GM23338 (cell line): ENCODE measurements at regions not wholly inside any gene's neighbourhood (a gene's known extent, or its start where the extent isn't known, plus 50 kb on each side); places are given as distances from the start of the nearest gene placed in this dataset.

Experiments
- ATAC-seq: fragments of 200-7000 bp; cut with Tn5 transposase; 3 replicates; pipeline ENCODE4 v1.9.1; 2020
- DNase-seq: peaks from one replicate; pipeline ENCODE4 v3.0.0-alpha.2; 2015; ENCODE audit warnings: low spot score
- H2AFZ ChIP-seq: fragments of 200-600 bp; sonication (generic); 2 replicates; pipeline ENCODE4 v1.8.0; 2016; ENCODE audit warnings: antibody characterized with exemption, mild to moderate bottlenecking, moderate library complexity
- H3F3A ChIP-seq: fragments of 200-600 bp; sonication (generic); replicated peaks from 2 replicates; pipeline ENCODE4 v1.8.0; 2017; ENCODE audit warnings: antibody characterized with exemption, mixed run types, low read depth
- H3K27ac ChIP-seq: fragments of 200-600 bp; sonication (generic); 2 replicates; pipeline ENCODE4 v1.6.1; 2016; ENCODE audit warnings: low read depth
- H3K27me3 ChIP-seq: fragments of 200-600 bp; sonication (generic); 2 replicates; pipeline ENCODE4 v1.8.0; 2016; ENCODE audit warnings: mild to moderate bottlenecking, mixed run types, moderate library complexity; ENCODE audit not compliant: insufficient read depth
- H3K36me3 ChIP-seq: fragments of 200-600 bp; sonication (generic); 2 replicates; pipeline ENCODE4 v1.8.0; 2016; ENCODE audit warnings: mild to moderate bottlenecking; ENCODE audit not compliant: insufficient read depth
- H3K4me1 ChIP-seq: fragments of 200-600 bp; sonication (generic); 2 replicates; pipeline ENCODE4 v1.8.0; 2016; ENCODE audit warnings: mild to moderate bottlenecking, moderate library complexity; ENCODE audit not compliant: insufficient read depth
- H3K4me2 ChIP-seq: fragments of 200-600 bp; sonication (generic); 2 replicates; pipeline ENCODE4 v1.7.1; 2017; ENCODE audit warnings: mixed run types
- H3K4me3 ChIP-seq: fragments of 200-600 bp; sonication (generic); 2 replicates; pipeline ENCODE4 v1.6.1; 2016; ENCODE audit warnings: mixed run types
- H3K79me2 ChIP-seq: fragments of 200-600 bp; sonication (generic); replicated peaks from 2 replicates; pipeline ENCODE4 v1.8.0; 2017; ENCODE audit warnings: mild to moderate bottlenecking; ENCODE audit not compliant: insufficient read depth
- H3K9me2 ChIP-seq: fragments of 200-600 bp; sonication (generic); 2 replicates; pipeline ENCODE4 v1.8.0; 2017; ENCODE audit not compliant: insufficient read depth
- H4K20me1 ChIP-seq: fragments of 200-600 bp; sonication (generic); replicated peaks from 2 replicates; pipeline ENCODE4 v1.8.0; 2017; ENCODE audit warnings: mild to moderate bottlenecking; ENCODE audit not compliant: insufficient read depth
- H3K27ac Mint-ChIP-seq: 2 replicates; pipeline ENCODE4 v1.8.0; 2020; ENCODE audit warnings: inconsistent platforms, mild to moderate bottlenecking, moderate library complexity, mixed read lengths
- H3K27me3 Mint-ChIP-seq: 3 replicates; pipeline ENCODE4 v1.8.0; 2022; ENCODE audit warnings: low read depth, mild to moderate bottlenecking, moderate library complexity, mixed read lengths, inconsistent platforms; ENCODE audit not compliant: insufficient read depth, poor library complexity
- H3K36me3 Mint-ChIP-seq: 3 replicates; pipeline ENCODE4 v1.8.0; 2021; ENCODE audit warnings: low read depth, mild to moderate bottlenecking, inconsistent platforms, moderate library complexity, mixed read lengths
- H3K4me1 Mint-ChIP-seq: 3 replicates; pipeline ENCODE4 v1.8.0; 2020; ENCODE audit warnings: mild to moderate bottlenecking, inconsistent platforms, mixed read lengths
- H3K4me3 Mint-ChIP-seq: 3 replicates; pipeline ENCODE4 v1.8.0; 2021; ENCODE audit warnings: moderate library complexity, mild to moderate bottlenecking, inconsistent platforms, mixed read lengths
- H3K9me3 Mint-ChIP-seq: 3 replicates; pipeline ENCODE4 v1.8.0; 2020; ENCODE audit warnings: moderate library complexity, mild to moderate bottlenecking, inconsistent platforms, mixed read lengths
- CTCF ChIP-seq, 2 experiments: fragments of 200-600 bp in 1 of 2; sonication (generic) in 1 of 2; conservative IDR thresholded peaks; 2 replicates each; pipeline versions ENCODE4 v1.5.1 to v1.6.1; 2016 to 2017; ENCODE audit warnings: antibody characterized with exemption in 2 of 2, low read depth in 2 of 2, mild to moderate bottlenecking in 2 of 2, moderate library complexity in 1 of 2
- ETS1 ChIP-seq: IDR thresholded peaks from 2 replicates; pipeline ENCODE4 v1.6.1; 2016; ENCODE audit warnings: antibody characterized with exemption
- EZH2 ChIP-seq: fragments of 200-600 bp; sonication (generic); IDR thresholded peaks from one replicate; pipeline ENCODE4 v1.8.0; 2017; ENCODE audit warnings: antibody characterized with exemption, mild to moderate bottlenecking, low read depth; ENCODE audit not compliant: unreplicated experiment
- JUNB ChIP-seq: IDR thresholded peaks from one replicate; pipeline ENCODE4 v1.6.1; 2016; ENCODE audit warnings: antibody characterized with exemption; ENCODE audit not compliant: unreplicated experiment
- POLR2AphosphoS5 ChIP-seq: IDR thresholded peaks from 2 replicates; pipeline ENCODE4 v1.6.1; 2016; ENCODE audit warnings: antibody characterized with exemption, low read depth
- REST ChIP-seq: IDR thresholded peaks from one replicate; pipeline ENCODE4 v1.6.1; 2018; ENCODE audit warnings: antibody characterized with exemption; ENCODE audit not compliant: unreplicated experiment
- STAT1 ChIP-seq: IDR thresholded peaks from one replicate; pipeline ENCODE4 v1.6.1; 2016; ENCODE audit warnings: antibody characterized with exemption; ENCODE audit not compliant: unreplicated experiment
- ZNF114 ChIP-seq: fragments of 250-450 bp; sonication (Bioruptor Pico); IDR thresholded peaks from 2 replicates; pipeline ENCODE4 v1.5.0; 2020; ENCODE audit warnings: mild to moderate bottlenecking, moderate library complexity
- ZNF331 ChIP-seq: fragments of 250-450 bp; sonication (Bioruptor Pico); IDR thresholded peaks from 2 replicates; pipeline ENCODE4 v1.5.0; 2020; ENCODE audit warnings: low read depth, mild to moderate bottlenecking, moderate library complexity

DNA sequence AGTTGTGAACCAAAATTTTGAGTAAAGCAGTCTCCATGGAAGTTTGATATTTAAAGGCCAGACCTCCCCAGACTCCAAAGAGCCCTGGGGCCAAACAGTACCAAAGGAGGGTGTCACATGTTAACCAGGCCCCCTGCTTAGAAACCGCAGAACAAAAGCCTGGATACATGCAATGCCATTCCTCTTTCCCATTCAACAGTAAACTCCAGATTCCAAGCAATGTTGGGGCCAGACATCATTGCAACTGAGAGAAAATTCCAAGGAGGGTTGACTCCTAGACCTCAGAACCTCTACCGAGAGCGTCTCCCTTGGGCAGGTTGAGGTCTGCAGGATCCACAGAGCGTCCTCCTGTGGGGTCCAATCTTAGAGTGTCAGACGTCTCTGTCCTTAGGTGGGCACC, 404.4 kb upstream of the SYT4 start:
- Histone ChIP-seq H3K4me3 (no peak overlapping the region), H3K9me2 (peaks cover 7% of the 10 kb centered on the region), H3K4me2 (no peak overlapping the region), H3K27ac (no peak overlapping the region), H3K79me2 (no peaks in the 10 kb centered on the region), H4K20me1 (no peaks in the 10 kb centered on the region), H3K27me3 (no peaks in the 10 kb centered on the region), H3K4me1 (peaks cover 15% of the 10 kb centered on the region), H2AFZ (peak overlapping the region; percentile 12; the same call in 1 of the 2 replicates), H3F3A (no peaks in the 10 kb centered on the region), H3K36me3 (no peaks in the 10 kb centered on the region)
- peaks cover 23% of the 10 kb centered on the region for H3K4me1 Mint-ChIP-seq
- H3K4me3 Mint-ChIP-seq: no peak overlapping the region
- TF ChIP-seq ZNF331 (CRISPR knock-in tag): no peak
- TF ChIP-seq POLR2AphosphoS5: no peak
- no peak for TF ChIP-seq CTCF (conservative IDR thresholded peaks at IDR 0.05; ENCODE audit: low read depth in 2 of 2)
- TF ChIP-seq JUNB: no peak
- TF ChIP-seq STAT1: no peak
- TF ChIP-seq REST: no peak
- TF ChIP-seq ZNF114: no peak
- no peak overlapping the region; the same call in 1 of the 2 replicates for H3K27ac Mint-ChIP-seq
- DNase-seq (peak; percentile 16), ATAC-seq (peak; percentile 25; the same call in 1 of the 3 replicates)
- no peaks in the 10 kb centered on the region for H3K36me3 Mint-ChIP-seq
- no peaks in the 10 kb centered on the region for H3K27me3 Mint-ChIP-seq
- H3K9me3 Mint-ChIP-seq: no peaks in the 10 kb centered on the region; the same call in 1 of the 3 replicates

DNA sequence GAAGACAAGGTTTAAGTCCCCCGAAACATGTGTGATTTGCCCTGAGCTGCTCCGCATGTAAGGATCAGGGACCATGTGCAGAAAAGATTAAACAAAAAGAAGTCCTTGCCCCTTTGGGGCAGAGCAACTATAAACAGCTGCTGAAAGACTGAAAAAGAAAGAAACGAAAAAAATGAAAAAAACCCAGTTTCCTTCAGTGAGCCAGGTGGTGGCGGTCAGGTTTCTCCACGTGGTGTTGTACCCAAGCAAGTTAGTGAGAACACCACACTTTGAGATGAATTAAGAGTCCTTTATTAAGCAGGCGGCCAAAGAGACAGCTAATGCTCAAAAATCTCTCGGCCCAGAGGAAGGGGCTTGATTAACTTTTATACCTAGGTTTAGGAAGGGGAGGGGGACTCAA, 404.9 kb upstream of the SYT4 start:
- H3K36me3 Mint-ChIP-seq: no peaks in the 10 kb centered on the region
- peaks cover 23% of the 10 kb centered on the region for H3K4me1 Mint-ChIP-seq
- no peaks in the 10 kb centered on the region for H4K20me1 ChIP-seq
- no peaks in the 10 kb centered on the region for H3K27me3 ChIP-seq
- no peaks in the 10 kb centered on the region; the same call in 2 of the 3 replicates for H3K9me3 Mint-ChIP-seq
- H3F3A ChIP-seq: no peaks in the 10 kb centered on the region
- no peak overlapping the region for H3K4me3 ChIP-seq
- peaks cover 7% of the 10 kb centered on the region for H3K9me2 ChIP-seq
- H3K4me1 ChIP-seq: peaks cover 15% of the 10 kb centered on the region
- no peak overlapping the region; the same call in 1 of the 2 replicates for H3K27ac Mint-ChIP-seq
- H3K36me3 ChIP-seq: no peaks in the 10 kb centered on the region
- peak overlapping the region; percentile 12; the same call in 1 of the 2 replicates for H2AFZ ChIP-seq
- ATAC-seq (no peak), DNase-seq (no peak)
- H3K79me2 ChIP-seq: no peaks in the 10 kb centered on the region
- no peak overlapping the region for H3K27ac ChIP-seq
- H3K4me2 ChIP-seq: no peak overlapping the region
- H3K4me3 Mint-ChIP-seq: no peak overlapping the region
- no peaks in the 10 kb centered on the region for H3K27me3 Mint-ChIP-seq
- TF ChIP-seq ZNF331 (CRISPR knock-in tag) (no peak), ETS1 (no peak), EZH2 (no peak), CTCF (conservative IDR thresholded peaks at IDR 0.05; ENCODE audit: low read depth in 2 of 2) (no peak), REST (no peak), JUNB (no peak)
